ENCODE measurements at regions not wholly inside any gene's neighbourhood (a gene's known extent, or its start where the extent isn't known, plus 50 kb on each side); places are given as distances from the start of the nearest gene placed in this dataset.

DNA sequence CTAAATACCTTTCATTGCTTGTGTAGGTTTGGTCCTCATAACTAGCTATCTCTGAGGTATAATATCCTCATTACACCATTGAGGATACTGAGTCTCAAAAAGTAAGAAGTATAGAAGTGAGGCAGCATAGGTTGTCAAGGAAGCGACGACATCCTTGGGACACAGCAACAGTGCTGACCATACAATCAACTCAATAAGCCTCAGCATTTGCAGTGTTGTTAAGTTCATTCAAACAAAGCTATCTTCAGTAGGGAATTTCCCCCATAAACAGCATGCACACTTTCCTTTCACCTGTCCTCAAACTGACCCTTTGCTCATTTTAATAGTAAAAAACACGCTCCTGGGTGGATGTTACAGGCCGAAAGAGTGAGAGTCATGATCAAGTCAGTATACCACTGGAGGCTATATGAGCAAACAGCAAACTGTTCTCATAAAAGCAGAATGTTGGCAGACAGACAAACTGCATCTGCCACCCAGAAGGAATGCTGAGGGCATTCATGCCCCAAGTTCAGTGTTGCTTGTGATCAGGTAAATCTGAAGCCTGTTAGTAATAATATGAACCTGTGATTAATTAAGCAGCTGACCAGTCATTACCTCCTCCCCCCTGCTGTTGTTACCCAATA, 756.2 kb upstream of the TENM4 start:
- TF ChIP-seq, protein P1, sequence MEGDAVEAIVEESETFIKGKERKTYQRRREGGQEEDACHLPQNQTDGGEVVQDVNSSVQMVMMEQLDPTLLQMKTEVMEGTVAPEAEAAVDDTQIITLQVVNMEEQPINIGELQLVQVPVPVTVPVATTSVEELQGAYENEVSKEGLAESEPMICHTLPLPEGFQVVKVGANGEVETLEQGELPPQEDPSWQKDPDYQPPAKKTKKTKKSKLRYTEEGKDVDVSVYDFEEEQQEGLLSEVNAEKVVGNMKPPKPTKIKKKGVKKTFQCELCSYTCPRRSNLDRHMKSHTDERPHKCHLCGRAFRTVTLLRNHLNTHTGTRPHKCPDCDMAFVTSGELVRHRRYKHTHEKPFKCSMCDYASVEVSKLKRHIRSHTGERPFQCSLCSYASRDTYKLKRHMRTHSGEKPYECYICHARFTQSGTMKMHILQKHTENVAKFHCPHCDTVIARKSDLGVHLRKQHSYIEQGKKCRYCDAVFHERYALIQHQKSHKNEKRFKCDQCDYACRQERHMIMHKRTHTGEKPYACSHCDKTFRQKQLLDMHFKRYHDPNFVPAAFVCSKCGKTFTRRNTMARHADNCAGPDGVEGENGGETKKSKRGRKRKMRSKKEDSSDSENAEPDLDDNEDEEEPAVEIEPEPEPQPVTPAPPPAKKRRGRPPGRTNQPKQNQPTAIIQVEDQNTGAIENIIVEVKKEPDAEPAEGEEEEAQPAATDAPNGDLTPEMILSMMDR (IDR thresholded peaks at IDR 0.05; ENCODE audit: low read depth, low read length, missing control alignments), result no peak
- H3K4me3 ChIP-seq (replicated peaks; ENCODE audit: low read depth, low read length), result no peak overlapping the region
- no peak for DNase-seq (ENCODE audit: extremely low read depth, low read depth)

DNA sequence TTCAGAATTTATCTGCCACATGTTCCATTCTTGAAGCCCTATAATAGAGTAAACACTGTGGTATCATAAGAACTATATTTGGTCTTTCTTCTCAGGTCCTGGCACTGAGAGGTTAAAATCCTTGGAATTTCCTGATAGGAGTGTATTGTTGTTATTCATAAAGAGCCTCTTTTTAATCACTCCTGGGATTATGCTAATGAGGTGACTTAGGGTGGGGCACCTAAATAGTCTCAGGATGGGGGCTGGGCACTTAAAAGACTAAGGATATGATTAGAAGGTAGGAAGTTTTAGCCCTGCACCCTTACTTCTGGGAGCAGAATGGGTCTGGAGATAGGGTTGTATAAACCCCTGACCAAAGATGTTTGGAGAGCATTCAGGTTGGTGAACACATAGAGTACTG, 755.2 kb upstream of the TENM4 start:
- TF ChIP-seq, protein P1 (IDR thresholded peaks at IDR 0.05; ENCODE audit: low read depth, low read length, missing control alignments), result no peak
- H3K4me3 ChIP-seq (replicated peaks; ENCODE audit: low read depth, low read length), result no peak overlapping the region
- DNase-seq (ENCODE audit: extremely low read depth, low read depth), result no peak

DNA sequence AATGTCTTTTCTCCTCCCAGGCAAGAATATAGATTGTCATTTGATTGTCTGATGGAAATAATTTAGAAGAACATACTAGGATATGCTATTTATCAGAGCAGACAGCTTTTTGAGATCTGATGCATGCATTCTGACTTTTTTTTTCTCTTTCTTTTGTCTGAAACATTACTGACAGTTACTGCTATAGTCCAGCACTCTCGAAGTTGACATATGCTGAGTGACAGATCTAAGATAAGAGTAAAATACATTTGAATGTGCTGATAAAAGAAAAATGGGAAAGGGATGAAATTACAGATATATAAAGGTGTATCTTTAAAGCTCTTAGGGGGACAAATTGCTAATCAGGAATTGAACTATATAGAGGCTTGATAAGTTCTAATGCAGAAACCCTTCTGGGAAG, 753.8 kb upstream of the TENM4 start:
- no peak for DNase-seq (ENCODE audit: extremely low read depth, low read depth)
- TF ChIP-seq, protein P1 (IDR thresholded peaks at IDR 0.05; ENCODE audit: low read depth, low read length, missing control alignments), result no peak
- no peak overlapping the region for H3K4me3 ChIP-seq (replicated peaks; ENCODE audit: low read depth, low read length)

DNA sequence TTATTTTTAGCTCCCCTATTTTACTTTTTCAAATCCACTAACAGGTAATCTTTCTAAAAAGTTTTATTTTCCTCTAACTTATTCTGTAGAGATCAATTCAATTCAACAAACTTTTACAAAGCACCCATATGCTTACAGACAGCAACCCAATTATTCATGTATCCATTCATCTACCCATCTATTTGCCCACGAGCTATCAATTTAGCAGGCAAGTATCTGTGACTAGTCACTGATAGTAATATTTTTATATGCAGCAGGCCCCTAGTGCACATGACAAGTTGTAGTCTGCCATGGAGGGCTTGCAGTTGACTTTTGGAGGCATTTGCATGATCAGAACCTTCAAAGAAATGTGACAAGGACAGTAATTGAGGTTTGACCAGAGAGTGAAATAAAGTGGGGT, 753.2 kb upstream of the TENM4 start:
- TF ChIP-seq, protein P1 (IDR thresholded peaks at IDR 0.05; ENCODE audit: low read depth, low read length, missing control alignments), result no peak
- no peak overlapping the region for H3K4me3 ChIP-seq (replicated peaks; ENCODE audit: low read depth, low read length)
- no peak for DNase-seq (ENCODE audit: extremely low read depth, low read depth)

DNA sequence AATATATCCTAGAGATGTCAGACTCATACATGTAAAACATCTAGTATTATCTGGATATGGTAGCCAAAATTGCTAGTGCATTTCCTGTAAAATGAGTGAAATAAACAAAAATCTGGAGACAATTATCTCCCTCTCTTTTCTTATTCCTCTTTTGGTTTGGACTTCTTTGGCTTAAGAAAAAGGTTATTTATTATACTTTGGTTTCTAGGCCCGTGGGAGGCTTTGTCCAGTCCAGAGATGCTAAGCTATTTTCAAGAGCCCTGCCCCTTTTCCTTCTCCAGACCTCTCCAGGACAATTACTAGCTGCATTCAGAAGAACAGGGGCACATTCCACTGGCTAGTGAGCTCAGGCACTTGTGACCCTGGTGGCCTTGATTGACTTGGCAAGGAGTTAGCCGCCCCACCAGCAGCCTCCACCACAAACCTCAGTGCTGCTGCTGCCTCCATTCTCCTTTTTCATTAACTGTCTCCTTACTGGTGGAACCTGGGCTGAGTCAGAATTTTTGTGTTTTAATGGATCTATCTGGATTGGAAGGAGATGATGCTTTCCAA, 747.3 kb upstream of the TENM4 start:
- TF ChIP-seq, protein P1 (IDR thresholded peaks at IDR 0.05; ENCODE audit: low read depth, low read length, missing control alignments), result no peak
- DNase-seq (ENCODE audit: extremely low read depth, low read depth), result no peak
- no peak overlapping the region for H3K4me3 ChIP-seq (replicated peaks; ENCODE audit: low read depth, low read length)

DNA sequence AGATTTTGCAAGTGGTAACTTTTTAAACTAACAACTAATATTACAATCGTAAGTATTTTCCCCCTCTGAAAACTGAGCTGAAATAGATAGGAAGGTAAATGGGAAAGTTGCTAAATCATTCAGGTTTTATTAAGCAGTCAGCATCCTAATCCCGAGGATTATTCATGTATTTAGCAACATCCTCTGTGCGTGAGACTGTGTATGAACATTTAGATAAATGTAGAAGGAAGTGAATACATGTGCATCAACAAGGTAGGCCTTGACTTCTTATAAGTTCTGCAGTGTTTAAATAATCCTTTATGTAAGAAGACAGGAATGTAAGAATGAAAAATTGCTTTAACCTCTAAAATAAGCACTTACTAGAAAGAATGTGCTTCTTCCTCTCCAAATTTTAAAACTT, 745.9 kb upstream of the TENM4 start:
- no peak for DNase-seq (ENCODE audit: extremely low read depth, low read depth)
- no peak overlapping the region for H3K4me3 ChIP-seq (replicated peaks; ENCODE audit: low read depth, low read length)
- TF ChIP-seq, protein P1 (IDR thresholded peaks at IDR 0.05; ENCODE audit: low read depth, low read length, missing control alignments), result no peak

DNA sequence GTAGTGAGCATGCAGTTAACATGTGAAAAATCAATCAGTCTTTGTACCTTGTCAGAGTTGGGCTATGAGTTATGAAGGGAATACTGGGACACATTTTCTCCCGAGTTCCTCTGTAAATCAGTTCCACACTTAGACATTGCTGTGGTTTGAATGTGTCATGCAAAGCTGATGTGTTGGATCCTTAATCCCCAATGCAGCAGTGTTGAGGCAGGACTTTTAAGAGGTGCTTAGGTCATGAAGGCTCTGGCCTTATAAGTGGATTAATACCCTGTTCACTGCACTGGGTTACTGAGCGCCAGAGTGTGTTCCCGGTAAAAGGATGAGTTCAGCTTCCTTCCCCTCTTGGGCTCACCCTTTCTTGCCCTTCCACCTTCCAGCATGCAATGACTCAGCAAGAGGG, 742.1 kb upstream of the TENM4 start:
- no peak overlapping the region for H3K4me3 ChIP-seq (replicated peaks; ENCODE audit: low read depth, low read length)
- TF ChIP-seq, protein P1 (IDR thresholded peaks at IDR 0.05; ENCODE audit: low read depth, low read length, missing control alignments), result no peak
- no peak for DNase-seq (ENCODE audit: extremely low read depth, low read depth)

All from HFF-Myc (cell line).